AG10803 (cell line): ENCODE measurements at regions not wholly inside any gene's neighbourhood (a gene's known extent, or its start where the extent isn't known, plus 50 kb on each side); places are given as distances from the start of the nearest gene placed in this dataset.
"Not testable (repeated sequence)": the region's sequence is repeated elsewhere in the genome, so short reads cannot be mapped to it uniquely, and the experiment has no call there.

Experiments used
- DNase-seq: peaks from one replicate; pipeline ENCODE4 v3.0.0; 2010; ENCODE audit warnings: low read depth
- H3K4me3 ChIP-seq: 2 replicates; pipeline ENCODE4 v1.5.1; 2011; ENCODE audit warnings: mild to moderate bottlenecking, low read length, control low read depth

- DNase-seq, H3K4me3 ChIP-seq: not testable (repeated sequence)
These were observed 76.4 kb upstream of the ZNF658 start for GRCh38 chr9:66824169-66824568.

GRCh38 chr9:66829853-66830252, 70.7 kb upstream of the ZNF658 start:
- DNase-seq, H3K4me3 ChIP-seq: not testable (repeated sequence)

GRCh38 chr9:66830777-66831497, 69.6 kb upstream of the ZNF658 start:
- not testable (repeated sequence) for DNase-seq, H3K4me3 ChIP-seq

GRCh38 chr9:66832222-66832621, 68.3 kb upstream of the ZNF658 start:
- not testable (repeated sequence) for H3K4me3 ChIP-seq, DNase-seq

- DNase-seq, H3K4me3 ChIP-seq: not testable (repeated sequence)
These were observed 63.1 kb upstream of the ZNF658 start for GRCh38 chr9:66837242-66837937.
